Left lobe of liver (tissue), 2 donors: ENCODE measurements at regions not wholly inside any gene's neighbourhood (a gene's known extent, or its start where the extent isn't known, plus 50 kb on each side); places are given as distances from the start of the nearest gene placed in this dataset.
"Not testable (repeated sequence)": the region's sequence is repeated elsewhere in the genome, so short reads cannot be mapped to it uniquely, and the experiment has no call there.

Experiments used
- ATAC-seq: fragments of 200-7000 bp; cut with Tn5 transposase; one replicate; pipeline ENCODE4 v1.9.1; 2020; ENCODE audit warnings: mild to moderate bottlenecking, moderate library complexity
- DNase-seq: peaks from one replicate; pipeline ENCODE4 v3.0.0-alpha.2; 2020; ENCODE audit warnings: low spot score
- donor health status: DM: no; HTN: no; CAD: no; lungs with moderate emphysema.
- donor health status: DM: no; HTN: yes; CAD: no.

DNA sequence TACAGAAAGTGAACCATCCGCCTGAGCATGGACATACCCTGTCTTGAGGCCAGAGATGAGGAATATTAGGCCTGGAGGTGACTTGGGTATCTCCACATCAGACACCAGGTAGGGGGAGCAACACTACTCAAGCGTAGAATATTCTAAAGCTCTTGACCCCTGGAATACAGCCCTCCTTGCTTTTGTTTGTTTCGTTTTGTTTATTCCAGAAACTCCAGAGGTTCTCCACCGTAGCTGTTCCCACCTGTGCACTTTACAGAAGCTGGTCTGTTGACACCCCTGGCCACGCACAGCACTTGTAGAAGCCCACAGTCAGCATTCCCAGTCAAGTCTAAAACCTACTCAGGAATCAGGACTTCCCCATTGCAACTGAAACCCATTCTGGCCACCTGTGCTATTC is 139.6 kb upstream of the NEBL start:
- DNase-seq (no peak), ATAC-seq (no peak)

DNA sequence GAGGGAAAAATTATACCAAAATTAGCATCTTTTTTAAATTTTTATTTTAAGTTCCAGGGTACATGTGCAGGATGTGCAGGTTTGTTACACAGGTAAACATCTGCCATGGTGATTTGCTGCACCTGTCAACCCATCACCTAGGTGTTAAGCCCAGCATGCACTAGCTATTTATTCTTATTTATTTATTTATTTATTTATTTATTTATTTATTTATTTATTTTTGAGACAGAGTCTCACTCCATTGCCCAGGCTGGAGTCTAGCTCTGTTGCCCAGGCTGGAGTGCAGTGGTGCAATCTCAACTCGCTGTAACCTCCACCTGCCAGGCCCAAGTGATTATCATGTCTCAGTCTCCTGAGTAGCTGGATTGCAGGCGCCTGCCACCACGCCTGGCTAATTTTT is 137.7 kb upstream of the NEBL start:
- DNase-seq, ATAC-seq: not testable (repeated sequence)

DNA sequence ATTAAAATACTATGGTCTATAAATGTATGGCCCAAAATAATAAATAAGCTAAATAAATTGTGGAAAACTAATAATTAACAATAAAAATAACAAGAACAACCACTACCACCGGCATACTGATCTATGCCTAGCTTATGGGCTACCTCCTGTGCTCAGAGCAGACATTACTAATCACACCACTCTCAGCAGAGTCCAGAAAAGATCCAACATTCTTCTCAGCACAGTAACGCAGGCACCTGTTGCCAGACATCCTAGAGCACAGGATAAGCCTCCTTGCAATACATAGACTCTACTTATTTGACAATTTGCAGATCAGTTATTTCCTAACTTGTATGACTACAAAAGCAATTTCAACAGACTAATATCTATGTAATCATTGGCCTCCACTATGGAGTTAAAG is 137.1 kb upstream of the NEBL start:
- ATAC-seq = no peak
- no peak for DNase-seq

DNA sequence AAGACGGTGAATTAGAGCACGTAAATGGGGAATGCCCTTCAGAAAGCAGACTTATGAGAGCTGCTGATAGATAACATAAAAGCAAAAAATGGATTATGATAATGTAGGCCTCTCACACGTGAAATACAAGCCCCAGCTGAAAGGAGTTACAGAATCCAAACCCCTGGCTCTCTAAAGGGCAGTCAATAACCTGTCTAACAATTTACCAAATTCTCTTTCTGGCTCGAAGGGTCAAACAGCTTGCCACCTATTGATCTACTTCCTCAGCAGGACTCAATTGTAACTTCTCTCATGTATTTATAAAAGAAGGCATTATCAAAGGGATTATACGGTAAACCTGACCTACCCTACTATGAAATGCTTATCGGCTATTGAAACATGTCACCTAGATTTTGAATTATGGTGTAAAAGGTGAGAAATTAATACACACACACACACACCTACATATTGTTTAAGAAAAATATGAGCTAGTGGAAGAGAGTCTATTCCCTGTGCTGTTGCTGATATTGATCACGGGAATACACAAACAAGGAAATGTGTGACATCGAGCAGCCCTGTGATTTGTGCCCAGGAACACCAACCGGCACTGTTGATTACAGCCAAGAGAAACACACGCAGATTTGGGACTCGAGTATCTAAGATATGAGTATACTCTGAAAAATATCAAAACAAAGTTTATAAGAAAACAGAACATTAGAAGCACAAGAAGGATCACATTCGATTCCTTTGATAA is 135.6 kb upstream of the NEBL start:
- peak; percentile 79 for ATAC-seq
- DNase-seq = no peak

DNA sequence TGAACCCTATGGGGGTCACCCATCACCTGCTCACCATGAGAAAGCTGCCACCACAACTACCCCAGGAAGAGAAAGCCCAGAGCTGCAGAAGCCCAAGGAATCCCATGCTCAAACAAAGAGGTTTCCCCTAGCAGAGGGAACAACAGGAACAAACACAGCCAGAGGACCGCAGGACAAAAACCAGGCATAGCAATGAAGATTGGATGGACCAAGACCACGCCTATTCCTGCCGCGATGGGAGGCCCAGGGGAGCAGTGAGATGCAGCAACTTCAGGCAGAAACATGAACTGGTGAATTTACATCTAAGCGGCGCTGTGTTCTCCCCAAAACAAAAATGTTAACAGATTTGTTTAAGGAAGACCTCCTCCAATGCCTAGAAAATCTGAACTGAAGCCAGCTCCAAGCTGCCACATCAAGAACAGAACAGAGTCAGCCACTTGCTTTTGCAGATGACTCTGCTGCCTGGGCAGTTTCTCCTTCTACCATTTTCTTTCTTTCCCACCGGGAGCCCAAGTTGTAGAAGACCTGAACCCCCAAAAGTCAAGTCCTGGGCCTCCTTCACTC is 134.2 kb upstream of the NEBL start:
- no peak for DNase-seq
- ATAC-seq = no peak

DNA sequence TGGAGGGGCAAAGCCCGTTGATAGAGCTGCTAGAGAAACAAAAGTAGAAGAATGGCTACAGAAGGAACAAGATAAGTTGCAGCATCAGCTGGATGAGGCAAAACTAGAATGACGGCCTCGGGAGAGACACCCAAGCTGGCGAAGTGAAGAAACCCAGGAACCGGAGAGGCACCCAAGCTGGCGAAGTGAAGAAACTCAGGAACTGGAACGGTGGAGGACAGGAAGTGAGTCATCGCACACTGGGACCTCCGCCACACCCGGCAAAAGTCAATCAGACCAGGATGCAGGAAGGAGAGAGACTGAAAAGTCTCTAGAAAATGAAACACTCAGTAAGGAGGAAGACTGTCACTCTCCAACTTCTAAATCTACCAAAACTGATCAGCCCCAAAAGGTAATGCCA is 133.0 kb upstream of the NEBL start:
- ATAC-seq (peak; percentile 23), DNase-seq (no peak)

DNA sequence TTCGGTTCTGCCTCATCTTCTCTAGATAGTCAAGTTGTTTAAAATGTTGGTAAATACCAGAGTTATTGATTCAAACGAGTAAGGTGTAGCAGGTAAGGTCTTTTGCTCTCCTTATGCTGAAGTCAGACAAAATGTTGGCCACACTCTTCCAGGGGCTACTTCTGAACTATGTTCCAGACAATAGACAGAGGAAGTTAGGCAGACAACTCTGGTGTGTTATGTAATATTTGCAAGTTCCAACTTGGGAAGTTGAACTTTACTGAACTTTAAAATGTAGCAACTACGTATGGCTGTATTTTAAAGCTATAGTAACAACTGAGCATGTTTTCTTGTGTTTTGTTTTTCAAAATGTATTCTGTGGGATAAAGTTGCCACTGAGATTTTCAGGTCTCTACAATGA is 125.7 kb upstream of the NEBL start:
- DNase-seq (no peak), ATAC-seq (peak; percentile 70)

DNA sequence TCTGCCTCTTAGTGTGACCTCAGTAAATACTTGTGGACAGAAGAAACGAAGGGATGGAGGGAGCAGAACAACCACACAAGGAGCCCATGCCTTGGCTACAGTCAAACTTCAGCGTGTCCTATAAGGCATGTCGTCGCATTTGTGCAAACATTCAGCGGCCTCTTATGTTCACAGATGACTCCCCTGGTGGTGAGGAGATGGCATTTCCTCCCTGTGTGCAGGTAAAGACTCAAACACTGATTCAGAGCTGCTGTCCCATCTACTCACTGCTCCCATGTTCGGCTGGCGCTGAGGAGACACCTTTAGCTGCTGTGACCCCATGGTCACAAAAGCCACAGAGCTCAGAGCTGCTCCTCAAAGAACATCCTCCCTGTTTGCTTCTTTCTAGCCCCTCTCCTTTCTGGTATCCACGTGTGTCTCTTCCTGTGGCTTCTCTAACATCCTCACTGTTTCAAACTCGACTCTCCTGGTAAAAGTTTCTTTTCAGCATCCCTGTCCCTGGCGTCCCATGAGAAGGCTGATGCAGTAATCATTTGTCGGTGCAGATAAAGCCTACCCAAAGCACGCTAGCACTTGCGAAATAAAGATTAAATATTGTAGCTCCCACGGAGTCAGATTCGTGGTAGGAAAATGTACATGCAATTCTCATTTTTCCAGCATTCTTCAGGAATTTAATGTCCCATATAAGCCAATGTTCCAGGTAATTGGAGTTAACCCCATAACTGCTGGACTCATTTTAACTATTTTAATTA is 124.9 kb upstream of the NEBL start:
- ATAC-seq (peak; percentile 80), DNase-seq (no peak)

DNA sequence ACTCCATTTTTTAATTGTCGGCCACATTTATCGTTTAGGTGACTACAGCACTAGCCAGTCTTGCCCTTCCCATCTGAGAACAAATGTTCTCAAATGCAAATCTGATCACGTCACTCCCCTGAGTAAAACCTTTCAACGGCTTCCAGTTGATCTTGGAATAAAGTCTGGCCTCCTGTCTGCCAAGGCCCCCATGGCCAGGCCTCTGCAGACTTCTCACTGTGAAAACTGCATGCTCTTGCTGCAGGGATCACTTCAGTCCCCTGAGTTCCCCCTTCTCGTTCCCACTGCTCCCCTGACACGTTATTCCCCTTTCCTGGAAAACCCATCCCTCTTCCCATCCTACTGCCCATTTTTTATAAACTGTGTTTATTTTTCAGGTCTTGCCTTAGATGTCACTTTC is 124.1 kb upstream of the NEBL start:
- ATAC-seq (no peak), DNase-seq (no peak)

DNA sequence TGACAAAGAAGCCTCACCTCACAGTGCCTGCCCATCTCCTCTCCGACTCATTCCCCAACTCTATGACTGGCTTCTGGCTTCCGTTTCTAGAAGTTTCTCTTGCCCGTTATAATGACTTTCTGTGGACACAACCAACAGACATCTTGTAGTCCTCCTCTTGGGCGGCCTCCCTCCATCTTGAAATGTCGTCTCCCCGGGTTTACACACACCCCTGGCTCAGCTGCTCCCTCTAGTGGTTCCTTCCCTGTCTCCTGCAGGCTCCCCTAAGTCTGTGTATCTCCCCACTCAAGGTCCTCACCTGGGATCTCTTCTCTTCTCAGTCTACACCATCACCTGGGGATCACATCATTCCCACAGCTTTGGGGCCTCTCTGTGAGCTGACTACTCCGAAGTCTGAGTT is 123.4 kb upstream of the NEBL start:
- DNase-seq (peak; percentile 50), ATAC-seq (peak; percentile 75)

DNA sequence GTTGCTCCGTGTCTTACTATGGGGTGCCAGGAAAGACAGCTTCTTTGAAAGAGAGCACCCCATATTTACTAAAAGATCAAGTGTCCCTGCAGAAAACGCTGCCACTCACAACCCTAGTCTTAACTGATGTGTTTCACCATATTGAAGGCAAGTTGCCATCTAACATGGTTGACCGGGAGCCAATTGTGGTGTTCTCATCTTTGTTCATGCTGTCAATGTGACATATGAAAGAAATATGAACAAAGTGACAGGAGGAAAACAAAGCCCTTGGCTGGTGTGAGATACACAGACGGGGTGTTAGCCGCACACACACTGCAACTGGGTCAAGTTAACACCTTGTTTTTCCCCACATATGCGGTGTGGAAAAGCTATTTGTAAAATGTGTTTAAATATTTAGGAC is 122.3 kb upstream of the NEBL start:
- DNase-seq = no peak
- ATAC-seq = no peak

DNA sequence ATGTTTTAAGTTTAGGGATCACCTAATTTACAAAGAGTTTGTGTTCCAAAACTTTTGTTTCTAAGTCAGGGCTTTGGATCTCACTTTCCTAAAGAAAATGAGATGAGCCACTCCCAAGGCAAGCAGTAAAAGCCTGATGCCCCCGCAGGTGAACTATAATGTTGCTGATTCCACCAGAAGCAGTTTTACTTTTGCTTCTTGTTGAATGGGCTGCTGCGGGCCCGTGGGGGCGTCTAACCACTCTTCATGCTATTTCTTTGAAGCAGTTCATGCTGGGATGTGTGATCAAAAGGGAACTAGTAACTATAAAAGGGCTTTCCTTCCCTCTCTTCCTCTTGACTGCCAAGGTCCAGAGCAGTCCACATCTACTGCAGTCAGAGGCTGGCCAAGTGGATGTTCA is 118.7 kb upstream of the NEBL start:
- DNase-seq (no peak), ATAC-seq (no peak)

DNA sequence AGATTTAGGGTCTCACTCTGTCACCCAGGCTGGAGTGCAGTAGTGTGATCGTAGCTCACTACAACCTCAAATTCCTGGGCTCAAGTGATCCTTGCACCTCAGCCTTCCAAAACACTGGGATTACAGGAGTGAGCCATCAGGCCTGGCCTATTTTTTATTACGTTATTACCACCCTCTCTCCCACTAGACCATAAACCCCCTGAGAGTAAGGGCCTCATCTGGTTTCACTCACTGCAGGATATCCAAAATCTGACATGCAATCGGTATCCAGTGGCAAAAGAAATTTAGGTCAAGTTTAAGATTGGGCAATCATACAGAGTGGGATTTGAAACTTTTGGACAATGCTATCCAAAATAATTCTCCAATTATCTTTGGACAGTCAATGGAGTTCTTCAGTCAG is 117.0 kb upstream of the NEBL start:
- ATAC-seq = no peak

DNA sequence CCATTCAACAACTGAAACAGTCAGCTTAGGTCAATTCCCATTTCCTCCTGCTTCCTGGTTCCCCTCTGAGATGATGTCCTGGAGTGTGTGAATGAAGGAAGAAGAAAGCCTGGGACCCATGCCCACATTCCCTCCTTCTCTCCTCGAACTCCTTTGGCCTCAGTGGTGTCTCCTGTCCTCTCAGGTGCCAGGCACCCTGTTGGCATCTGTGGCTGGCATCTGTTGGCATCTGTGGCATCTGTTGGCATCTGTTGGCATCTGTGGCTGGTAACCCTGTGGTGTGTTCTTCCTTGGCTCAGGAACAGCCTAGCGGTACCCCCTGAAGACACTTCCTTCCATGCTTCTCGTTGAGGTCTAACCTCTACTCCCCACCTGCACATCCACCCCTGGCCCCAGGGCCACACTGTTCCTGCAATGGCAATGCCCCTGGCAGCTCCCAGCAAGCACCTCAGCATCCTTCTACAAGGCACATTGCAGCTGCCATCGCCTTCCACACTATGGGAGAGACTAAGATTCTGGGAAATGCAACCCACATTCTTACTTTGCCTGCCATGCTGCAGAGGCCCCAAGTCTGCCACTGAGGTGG is 114.4 kb upstream of the NEBL start:
- no peak for ATAC-seq
- no peak for DNase-seq

More for the DNA sequence above, 117.0 kb upstream of the NEBL start:
- no peak for DNase-seq

DNA sequence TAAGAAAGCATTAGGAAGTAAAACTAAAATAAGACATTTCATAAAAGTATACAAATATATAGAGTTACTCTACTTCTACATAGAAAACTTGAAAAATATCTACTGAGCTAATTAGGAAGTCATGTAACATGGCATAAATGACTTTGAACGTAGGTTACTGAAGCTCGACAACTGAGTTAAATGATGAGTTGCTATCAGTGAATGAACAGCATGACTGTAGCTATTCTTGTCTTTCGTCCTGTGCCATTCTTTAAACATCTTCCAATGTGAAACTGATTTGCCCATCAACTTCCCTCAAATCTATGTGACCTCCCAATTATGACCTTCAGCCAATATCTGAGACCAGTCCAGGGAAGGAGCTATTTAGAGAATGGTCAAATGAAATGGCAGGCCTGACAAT is 113.5 kb upstream of the NEBL start:
- ATAC-seq (no peak), DNase-seq (no peak)

DNA sequence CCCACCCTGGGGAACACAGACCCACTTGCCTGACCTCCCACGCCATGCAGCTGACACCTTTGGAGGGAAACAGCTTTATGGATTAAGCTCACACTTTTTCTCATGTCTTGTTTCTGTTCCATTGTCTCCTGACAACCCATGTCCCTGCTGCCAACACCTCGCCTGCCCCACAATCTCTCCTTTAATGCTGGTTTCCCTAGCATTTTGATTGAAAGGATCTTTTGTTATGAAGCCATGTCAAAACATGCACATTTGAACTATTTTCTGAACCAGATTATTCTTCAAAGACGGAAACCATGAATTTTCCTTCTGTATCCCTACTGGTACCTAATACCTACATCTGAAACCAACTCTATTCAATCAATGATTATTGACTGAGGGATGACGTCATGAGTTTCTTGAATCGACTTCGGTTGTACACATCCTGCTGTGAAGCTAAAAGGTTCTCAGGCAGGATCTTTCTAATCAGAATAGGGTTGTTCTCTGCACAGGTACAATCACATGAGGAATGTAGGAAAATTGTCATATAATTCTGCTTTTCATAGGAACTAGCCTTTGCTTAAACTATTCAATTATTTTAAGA is 106.2 kb upstream of the NEBL start:
- no peak for DNase-seq
- ATAC-seq = no peak

DNA sequence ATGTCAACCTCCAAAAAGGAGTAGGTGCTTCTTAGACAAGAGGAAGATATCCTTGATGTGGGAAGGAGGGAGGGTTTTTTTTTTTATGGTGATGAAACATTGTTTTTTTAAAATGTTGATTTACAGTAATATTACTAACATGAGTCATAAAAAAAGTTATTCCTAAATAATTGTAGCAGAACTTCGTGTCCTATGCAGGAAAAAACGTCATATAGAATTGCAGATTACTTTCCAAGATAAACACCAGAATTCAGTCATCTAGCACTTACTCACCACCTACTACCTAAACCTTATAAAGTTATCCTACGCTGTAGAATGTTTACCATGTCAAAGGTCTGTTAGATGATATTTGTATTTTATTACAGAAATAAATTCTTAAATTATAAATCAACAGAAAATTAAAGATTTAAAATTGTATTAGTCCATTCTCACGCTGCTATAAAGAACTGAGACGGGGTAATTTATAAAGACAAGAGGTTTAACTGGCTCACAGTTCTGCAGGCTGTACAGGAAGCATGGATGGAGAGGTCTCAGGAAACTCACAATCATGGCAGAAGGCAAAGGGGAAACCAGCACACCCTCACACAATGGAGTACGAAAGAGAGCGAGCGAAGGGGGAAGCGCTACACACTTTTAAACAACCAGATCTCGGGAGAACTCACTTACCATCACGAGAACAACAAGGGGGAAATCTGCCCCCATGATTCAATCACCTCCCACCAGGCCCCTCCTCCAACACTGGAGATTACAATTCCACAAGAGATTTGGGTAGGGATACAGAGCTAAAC is 105.2 kb upstream of the NEBL start:
- DNase-seq (no peak), ATAC-seq (no peak)

DNA sequence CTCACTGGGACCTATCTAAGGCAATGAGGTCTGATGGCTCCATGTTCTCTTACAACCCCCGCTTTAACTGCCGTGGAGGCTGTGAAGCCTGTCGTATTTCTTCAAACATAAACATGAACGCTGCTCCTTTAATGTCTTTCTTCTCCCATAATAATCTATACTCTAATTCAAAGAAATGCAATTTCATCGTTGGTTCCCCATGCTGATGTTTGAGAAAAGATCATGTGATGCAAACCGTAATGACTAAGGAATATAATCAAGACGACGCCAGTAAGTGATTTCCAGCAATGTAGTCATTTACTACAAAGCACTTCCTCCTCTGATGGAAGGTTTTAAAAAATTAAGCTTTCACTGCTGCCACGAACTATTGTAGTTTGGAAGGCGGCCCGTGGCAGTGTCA is 102.6 kb upstream of the NEBL start:
- DNase-seq (no peak), ATAC-seq (no peak)

DNA sequence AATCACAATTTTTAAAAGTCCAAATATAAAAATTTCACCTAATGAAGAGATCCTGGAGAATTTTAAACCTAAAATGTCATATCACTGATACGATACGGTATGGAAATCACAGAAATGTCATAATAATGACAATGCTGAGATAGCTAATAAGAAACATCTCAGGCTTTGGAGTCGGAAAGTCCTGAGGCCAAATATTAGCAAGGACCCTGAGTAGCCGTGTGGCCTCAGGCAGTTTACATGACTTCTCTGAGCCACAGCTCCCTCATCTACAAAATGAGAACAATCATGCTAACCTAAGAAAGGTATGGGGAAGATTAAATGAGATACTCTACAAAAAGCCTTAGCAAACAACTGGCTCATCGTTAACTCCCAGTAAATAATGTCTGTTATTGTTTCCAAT is 100.9 kb upstream of the NEBL start:
- ATAC-seq (no peak), DNase-seq (no peak)

DNA sequence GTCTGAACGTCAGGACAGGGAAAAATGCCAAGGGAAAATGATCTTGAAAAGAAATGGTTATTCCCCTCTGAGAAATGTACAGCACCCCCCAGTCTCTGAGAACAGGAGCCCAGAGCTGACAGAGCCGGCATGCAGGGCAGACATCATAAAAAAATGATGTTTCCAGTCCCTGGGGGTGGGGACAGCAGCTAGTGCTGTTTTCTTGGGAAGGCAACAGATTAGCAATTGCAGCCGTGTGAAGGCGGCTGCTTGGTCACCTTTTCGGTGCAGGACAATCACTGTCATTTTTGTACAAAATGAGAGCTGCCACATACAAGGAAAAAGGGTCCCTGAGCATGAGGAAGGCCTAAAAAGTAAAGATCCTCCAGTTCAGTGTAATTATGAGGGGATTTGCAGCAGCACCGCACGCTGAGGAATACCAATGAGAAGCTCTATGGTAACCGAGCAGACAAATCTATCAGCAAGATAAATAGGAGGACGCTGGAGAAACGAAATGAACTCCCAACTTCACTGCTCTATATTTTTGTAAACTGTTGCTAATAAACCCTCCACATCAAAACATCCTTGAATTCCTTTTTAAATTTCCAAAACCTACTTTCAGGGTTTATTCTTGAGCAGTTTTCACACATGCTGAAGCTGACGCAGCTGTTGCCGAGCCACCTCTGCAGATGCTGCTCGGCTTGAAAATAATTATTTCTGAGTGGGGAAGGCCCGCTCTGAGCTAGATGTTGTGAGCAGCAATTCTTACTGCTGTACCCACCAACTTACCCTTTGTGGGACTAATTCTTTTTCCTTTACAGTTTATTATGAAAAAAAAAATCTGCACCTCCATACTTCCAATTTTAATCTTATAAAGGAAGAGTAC is 98.2 kb upstream of the NEBL start:
- no peak for DNase-seq

More for the DNA sequence above, 98.2 kb upstream of the NEBL start:
- ATAC-seq = no peak
